HG03521 (cell line): ENCODE measurements at regions not wholly inside any gene's neighbourhood (a gene's known extent, or its start where the extent isn't known, plus 50 kb on each side); places are given as distances from the start of the nearest gene placed in this dataset.
"Not testable (repeated sequence)": the region's sequence is repeated elsewhere in the genome, so short reads cannot be mapped to it uniquely, and the experiment has no call there.

ENCODE experiments used
- ATAC-seq: cut with Tn5 transposase; IDR thresholded peaks from one replicate; pipeline ENCODE4 v1.9.1; 2021; ENCODE audit warnings: mild to moderate bottlenecking, moderate library complexity; ENCODE audit not compliant: unreplicated experiment

DNA sequence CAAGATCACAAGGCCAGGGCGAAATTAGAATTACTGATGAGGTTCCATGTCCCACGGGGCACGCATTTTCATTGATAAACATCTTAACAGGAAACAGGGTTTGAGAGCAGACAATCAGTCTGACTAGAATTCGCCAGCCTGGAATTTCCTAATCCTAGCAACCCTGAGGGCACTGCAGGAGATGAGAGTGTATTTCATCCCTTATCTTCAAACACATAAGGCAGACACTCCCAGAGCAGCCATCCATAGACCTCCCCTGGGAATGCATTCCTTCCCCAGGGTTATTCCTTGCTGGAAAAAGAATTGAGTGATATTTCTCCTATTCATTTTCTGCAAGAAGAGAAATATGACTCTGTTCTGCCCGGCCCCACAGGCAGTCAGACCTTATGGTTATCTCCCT is 821.7 kb downstream of the MAT2B start:
- ATAC-seq, result not testable (repeated sequence)

DNA sequence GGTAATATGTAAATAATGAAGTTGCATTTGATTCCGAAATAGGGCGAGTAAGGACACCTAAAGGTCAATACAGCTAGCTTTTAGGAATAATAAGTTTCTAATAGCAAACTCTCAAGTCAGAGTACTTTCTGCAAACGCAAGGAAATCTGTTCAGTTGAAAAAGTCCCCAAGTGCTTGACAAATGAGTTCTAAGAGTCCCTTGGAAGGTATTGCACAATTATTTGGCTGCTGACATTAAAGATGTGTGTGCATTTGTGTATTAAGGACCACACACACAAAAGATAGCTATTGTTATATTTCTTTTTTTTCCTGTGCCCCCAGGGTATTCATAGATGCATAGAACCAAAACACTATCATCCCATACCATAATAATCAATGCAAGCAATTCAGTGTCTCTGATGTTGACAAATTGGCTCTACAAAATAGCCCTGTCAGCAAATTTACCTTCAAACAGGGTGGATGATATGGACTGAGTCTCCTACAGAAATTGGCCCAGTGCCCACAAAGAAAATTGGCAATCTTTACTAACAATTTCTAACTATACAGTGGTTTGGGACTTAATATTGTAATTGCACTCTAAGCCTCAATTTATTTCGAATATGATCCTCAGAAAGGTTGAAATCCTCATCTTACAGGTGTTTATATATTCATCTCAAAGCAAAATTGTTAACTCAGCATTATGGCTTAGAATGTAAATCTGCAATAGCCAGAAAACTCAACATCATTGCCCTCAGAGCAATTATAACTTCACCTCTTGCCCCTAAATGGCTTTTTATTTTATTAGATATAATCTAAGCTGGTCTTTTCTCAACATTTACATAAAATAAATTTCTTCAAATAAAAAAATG is 827.2 kb downstream of the MAT2B start:
- ATAC-seq, result no peak

DNA sequence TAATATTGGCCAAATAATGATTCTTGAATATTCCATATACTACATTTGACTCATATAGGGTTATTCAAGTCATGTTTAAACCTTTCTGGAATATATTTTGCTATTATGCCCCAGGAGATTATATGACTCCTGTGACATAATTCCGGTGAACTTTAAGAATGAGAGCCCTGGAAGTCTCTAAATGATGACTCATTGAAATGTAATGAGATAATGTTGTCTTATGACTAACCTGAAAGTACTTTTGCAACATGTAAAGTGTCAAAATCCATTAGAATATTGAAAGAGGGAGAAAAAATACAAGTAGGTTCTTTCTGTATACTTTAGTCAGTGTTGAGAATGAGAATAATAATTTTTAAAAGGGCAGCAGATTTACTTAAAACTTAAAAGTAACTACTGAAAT is 830.4 kb downstream of the MAT2B start:
- no peak for ATAC-seq

DNA sequence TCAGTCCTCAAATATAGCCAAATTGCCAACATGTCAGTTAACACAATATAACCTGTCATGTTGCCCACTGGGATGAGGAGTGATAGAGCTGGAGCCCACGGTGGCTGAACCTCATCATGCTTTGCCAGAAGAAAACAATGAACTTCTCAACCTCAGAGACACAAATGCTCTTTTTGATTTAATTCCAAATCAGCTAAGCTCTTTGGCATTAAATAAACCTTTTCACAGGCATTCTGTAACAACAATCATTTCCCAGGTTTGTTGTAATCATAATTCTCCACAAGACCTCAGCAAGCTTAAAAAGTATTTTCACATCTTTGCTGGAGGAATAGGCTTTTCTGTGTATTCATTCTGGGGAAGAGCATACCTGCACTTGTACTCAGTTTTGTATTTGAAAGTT is 830.9 kb downstream of the MAT2B start:
- no peak for ATAC-seq

DNA sequence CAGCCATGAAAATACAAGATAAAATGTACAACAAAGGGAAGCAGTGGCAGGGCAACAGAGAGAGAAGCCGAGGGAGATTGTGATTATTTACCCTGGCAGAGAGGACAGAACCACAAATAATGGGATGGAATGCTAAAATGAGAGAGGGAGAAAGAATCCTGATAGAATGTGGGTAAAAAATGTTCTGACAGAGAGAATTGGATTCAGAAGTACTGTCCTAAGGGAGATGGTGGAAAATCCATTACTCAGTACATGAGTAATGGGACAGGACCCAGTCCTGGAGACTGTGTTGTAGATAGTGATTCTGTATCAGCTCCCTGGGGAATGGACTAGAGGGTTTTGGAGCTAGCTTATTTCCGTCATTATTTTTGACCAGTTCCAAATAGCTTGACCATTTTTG is 831.5 kb downstream of the MAT2B start:
- ATAC-seq, result no peak

GRCh38 chr5:164341056-164341619 is 835.7 kb downstream of the MAT2B start:
- no peak for ATAC-seq

DNA sequence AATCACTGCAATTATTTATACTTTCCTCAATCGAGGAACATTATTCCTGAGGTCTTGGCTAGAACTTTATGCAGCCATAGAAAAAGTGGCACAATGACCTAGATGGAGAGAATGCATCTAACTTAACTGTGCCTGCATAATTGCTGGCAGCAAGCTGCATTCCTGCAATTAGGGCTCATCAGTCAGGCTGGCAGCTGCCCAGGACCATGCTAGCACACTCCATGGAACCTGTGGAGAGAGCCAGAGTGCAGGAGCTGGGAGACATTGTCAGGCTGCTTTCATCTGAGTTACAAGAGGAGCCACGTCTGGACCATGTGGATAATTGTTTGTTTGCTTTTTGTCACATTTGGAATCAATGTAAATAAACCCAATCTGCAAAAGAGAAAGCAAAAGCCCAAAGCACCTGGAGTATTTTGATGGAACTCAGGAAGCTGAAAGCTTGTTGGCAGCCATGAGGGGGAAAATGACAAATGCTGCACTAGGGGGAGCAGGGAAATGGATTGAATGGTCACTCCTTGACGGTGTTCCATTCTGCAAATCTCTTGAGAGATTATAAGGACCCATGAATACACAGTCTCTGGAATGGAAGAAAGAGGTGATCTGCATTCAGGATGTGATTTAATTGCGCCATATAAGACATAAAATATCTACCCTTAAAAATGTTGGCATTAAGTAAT is 839.9 kb downstream of the MAT2B start:
- no peak for ATAC-seq

DNA sequence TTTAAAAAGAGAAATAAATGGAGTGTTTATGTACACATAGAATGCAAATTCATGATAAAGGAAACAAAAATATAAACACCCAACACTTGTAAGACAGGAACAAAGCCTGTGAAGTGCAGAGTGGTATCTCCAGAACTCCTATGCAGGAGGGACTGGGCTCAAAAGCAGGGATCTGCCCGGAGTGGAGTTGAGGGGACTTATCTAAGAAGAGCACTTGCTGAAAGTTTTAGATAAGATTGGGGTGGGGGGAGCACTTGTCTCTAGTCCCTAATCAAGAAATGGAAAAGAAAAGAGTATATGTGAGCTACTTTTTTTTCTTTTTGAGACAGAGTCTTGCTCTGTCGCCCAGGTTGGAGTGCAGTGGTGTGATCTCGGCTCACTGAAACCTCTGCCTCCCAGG is 840.4 kb downstream of the MAT2B start:
- ATAC-seq, result no peak

DNA sequence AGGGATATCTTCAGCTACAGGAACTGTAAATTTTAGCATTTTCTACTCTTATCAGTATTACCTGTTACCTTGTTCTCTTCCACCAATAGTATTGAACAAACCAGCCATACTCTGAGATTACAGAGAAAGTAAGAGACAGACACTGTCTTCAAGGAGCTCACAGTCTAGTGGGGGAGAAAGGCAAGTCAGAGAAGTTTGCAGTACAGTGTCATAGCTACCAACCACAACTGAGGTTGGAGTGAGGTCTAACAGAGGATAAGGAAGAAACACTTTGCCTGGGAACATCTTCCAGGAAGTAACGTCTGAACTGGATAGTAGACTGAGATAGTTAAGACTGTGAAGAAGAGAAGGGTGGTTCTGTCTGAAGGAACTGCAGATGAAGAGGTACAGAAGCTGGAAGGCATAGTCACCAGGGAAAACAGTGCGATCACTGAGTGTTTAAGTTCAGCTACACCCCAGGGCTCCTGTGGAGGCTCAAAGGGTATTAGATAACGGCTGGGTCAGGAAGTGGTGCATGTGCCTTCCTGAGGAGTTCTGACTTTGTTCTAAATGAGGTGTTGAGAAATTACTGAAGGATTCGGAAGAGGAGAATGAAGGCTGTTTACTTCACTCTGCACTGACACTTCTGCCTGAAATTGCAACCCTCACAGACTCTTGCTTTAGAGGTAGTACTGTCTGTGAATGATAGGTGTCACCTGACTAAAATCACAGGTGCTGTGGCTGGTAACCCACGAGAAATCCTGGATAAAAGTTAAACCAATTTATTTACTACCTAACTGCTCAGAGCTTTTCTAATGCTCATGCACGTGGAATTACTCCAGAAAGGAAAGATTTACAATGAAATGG is 841.6 kb downstream of the MAT2B start:
- no peak for ATAC-seq

GRCh38 chr5:164350236-164350635 is 844.8 kb downstream of the MAT2B start:
- ATAC-seq, result no peak

DNA sequence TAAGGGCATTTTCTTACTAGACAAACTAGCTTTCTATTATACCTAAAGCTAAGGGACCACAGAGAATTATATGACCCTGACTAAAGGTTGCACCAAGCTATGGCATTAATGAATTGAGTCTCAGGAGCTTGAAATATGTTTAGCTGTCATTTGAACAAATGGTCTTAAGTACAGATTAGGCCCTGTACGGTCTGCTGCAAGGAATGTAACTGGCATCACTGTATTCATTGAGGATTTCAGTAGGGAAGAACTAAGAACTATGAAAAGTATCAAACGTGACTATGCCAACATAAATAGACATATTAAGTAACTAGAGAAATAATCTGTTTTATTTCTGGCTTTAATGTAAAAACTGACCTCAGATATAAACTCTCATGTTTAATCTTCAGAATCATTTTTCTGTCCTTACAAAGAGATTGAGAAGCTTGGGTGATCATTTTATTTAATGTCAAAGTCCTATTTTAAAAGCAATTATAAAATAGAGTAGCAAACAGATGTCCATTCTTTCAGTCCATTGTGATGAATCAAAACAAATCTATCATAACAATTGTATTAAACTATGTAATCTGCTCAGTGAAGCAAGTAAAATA is 845.9 kb downstream of the MAT2B start:
- no peak for ATAC-seq

DNA sequence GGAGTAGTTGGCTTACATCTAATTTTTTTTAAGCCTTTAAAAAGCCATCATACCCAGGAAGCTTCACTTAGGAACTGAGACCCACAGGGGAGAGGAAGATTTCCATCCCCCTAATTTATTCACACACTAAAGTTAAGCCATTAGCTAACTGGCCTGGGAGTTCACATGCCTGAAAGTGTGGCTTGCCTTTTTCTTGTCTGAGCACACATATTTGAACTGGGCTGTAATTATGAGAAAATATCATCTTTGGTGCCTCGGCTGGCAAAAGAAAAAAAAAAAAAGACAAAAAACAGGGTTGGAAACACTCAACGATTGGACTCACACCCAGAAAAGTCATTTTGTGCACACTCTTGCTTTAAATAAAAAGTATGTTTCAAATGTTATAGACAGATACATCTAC is 847.3 kb downstream of the MAT2B start:
- ATAC-seq, result no peak

DNA sequence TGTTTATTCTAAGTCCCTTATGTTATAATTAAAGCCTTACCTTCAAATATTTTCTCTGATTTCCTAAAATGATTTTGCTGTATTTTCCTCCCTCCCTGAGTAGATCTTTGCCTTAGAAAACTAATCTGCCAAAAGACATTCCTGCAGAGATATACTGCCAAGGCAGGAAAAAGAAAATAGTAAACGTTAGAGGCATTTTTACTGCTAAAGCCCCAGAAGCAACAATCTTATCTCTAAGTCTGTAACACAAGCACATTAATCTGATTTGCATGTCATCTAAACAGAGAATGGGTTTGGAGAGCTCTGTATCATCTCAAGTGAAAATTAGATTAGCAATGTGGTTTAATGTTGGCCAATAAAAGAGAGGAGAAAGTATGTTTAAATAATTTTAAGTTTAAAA is 847.7 kb downstream of the MAT2B start:
- no peak for ATAC-seq

GRCh38 chr5:164354139-164354751 is 848.8 kb downstream of the MAT2B start:
- ATAC-seq, result no peak

- no peak for ATAC-seq
These were observed 849.9 kb downstream of the MAT2B start for GRCh38 chr5:164355267-164355830.

DNA sequence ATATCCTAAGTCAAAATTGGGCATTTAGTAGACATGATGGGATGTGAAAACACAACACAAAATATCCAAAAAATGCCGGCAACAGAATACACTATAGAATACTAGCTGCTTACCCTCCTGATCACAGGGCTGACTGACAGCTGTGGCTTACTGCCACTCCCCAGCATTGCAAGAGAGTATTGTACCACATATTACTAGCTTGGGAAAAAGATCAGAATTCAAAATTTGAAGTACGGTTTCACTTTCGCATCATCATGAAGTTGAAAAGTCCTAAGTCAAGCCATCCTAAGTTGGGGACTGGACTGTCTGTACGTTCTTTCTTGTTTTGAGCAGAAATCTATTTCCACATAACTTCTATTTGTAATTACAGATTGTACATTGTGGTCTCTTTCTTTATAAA is 851.4 kb downstream of the MAT2B start:
- no peak for ATAC-seq

- ATAC-seq, result no peak
These were observed 852.1 kb downstream of the MAT2B start for GRCh38 chr5:164357395-164358033.

DNA sequence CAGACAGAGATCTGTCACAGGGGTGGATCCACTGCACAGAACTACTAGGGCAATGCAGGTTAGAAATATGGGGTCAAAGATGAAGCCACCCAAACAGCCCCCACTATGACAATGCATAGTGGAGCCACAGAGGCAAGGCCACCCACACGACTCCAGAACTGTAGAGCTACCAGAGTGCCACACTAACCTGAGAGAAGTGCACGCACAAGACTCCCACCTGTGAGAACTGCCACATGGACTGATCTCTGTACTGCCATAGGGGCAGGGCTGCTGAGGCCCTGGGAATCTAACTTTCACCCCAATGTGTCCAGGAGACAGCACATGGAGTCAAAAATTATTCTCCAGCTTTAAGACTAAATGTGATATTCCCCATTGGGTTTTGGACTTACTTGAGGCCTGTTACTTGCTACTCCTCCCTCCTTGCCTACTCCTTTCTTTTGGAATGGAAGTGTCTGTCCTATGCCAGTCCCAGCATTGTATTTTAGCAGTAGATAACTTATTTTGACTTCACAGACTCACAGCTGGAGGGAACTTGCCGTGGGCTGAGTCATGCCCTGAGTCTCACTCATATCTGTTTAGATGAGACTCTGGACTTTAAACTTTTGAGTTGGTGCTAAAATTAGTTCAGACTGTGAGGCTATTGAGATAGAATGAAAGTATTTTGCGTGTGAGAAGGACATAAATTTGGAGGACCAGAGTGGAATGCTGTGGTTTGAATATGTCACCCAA is 853.3 kb downstream of the MAT2B start:
- no peak for ATAC-seq
